ENCODE measurements at regions not wholly inside any gene's neighbourhood (a gene's known extent, or its start where the extent isn't known, plus 50 kb on each side); places are given as distances from the start of the nearest gene placed in this dataset.
A peak's percentile ranks its signal among the peaks of the same experiment; 100 is the strongest.
"Not testable (repeated sequence)": the region's sequence is repeated elsewhere in the genome, so short reads cannot be mapped to it uniquely, and the experiment has no call there.

GRCh38 chr1:228945885-228946284, 210.6 kb downstream of the RHOU start:
- DNase-seq: no peak

- peak; percentile 9 for DNase-seq
These were observed 214.3 kb downstream of the RHOU start for GRCh38 chr1:228949617-228950016.

- no peak for DNase-seq
These were observed 217.9 kb downstream of the RHOU start for GRCh38 chr1:228953207-228953606.

GRCh38 chr1:228953808-228954207, 218.5 kb downstream of the RHOU start:
- DNase-seq: not testable (repeated sequence)

GRCh38 chr1:228955691-228956090, 220.4 kb downstream of the RHOU start:
- DNase-seq: no peak

GRCh38 chr1:228956864-228957263, 221.6 kb downstream of the RHOU start:
- DNase-seq: no peak

GRCh38 chr1:228957535-228957934, 222.3 kb downstream of the RHOU start:
- DNase-seq: no peak

- DNase-seq: no peak
These were observed 222.8 kb downstream of the RHOU start for GRCh38 chr1:228958121-228958520.

- DNase-seq: no peak
These were observed 223.5 kb downstream of the RHOU start for GRCh38 chr1:228958741-228959140.

GRCh38 chr1:228960705-228961104, 225.4 kb downstream of the RHOU start:
- no peak for DNase-seq

GRCh38 chr1:228961511-228961910, 226.2 kb downstream of the RHOU start:
- no peak for DNase-seq

GRCh38 chr1:228963795-228964177, 228.5 kb downstream of the RHOU start:
- DNase-seq: no peak

- DNase-seq: no peak
These were observed 229.2 kb downstream of the RHOU start for GRCh38 chr1:228964178-228965089.

- DNase-seq: no peak
These were observed 233.8 kb downstream of the RHOU start for GRCh38 chr1:228968891-228969606.

- DNase-seq: no peak
These were observed 234.9 kb downstream of the RHOU start for GRCh38 chr1:228969953-228970800.

GRCh38 chr1:228972576-228972975, 237.3 kb downstream of the RHOU start:
- DNase-seq: no peak

GRCh38 chr1:228974273-228974672, 239.0 kb downstream of the RHOU start:
- DNase-seq: no peak

GRCh38 chr1:228975238-228975907, 240.1 kb downstream of the RHOU start:
- DNase-seq: no peak

- no peak for DNase-seq
These were observed 241.0 kb downstream of the RHOU start for GRCh38 chr1:228976316-228976715.

- DNase-seq: no peak
These were observed 242.0 kb downstream of the RHOU start for GRCh38 chr1:228977307-228977706.

- DNase-seq: no peak
These were observed 242.5 kb downstream of the RHOU start for GRCh38 chr1:228977741-228978140.

GRCh38 chr1:228978484-228979324, 243.4 kb downstream of the RHOU start:
- DNase-seq: no peak

Data from CD4-positive, alpha-beta T cell treated with Interferon gamma for 1 hour (primary cell).